GM21825 (cell line): ENCODE measurements at regions not wholly inside any gene's neighbourhood (a gene's known extent, or its start where the extent isn't known, plus 50 kb on each side); places are given as distances from the start of the nearest gene placed in this dataset.
"Not testable (repeated sequence)": the region's sequence is repeated elsewhere in the genome, so short reads cannot be mapped to it uniquely, and the experiment has no call there.

ENCODE experiments used
- ATAC-seq: cut with Tn5 transposase; IDR thresholded peaks from one replicate; pipeline ENCODE4 v1.9.1; 2021; ENCODE audit warnings: mild to moderate bottlenecking, moderate library complexity; ENCODE audit not compliant: unreplicated experiment

GRCh38 chr4:77305766-77306165 is 148.8 kb downstream of the CCNG2 start:
- no peak for ATAC-seq

- no peak for ATAC-seq
Measured at GRCh38 chr4:77306496-77306895, 149.5 kb downstream of the CCNG2 start.

- no peak for ATAC-seq
Measured at GRCh38 chr4:77308843-77309242, 151.8 kb downstream of the CCNG2 start.

- no peak for ATAC-seq
Measured at GRCh38 chr4:77309496-77309895, 152.5 kb downstream of the CCNG2 start.

GRCh38 chr4:77310931-77311330 is 153.9 kb downstream of the CCNG2 start:
- ATAC-seq: no peak

GRCh38 chr4:77314697-77315096 is 157.7 kb downstream of the CCNG2 start:
- no peak for ATAC-seq

- ATAC-seq: no peak
Measured at GRCh38 chr4:77327151-77327550, 170.1 kb downstream of the CCNG2 start.

GRCh38 chr4:77332696-77333270 is 175.8 kb downstream of the CCNG2 start:
- no peak for ATAC-seq

GRCh38 chr4:77336411-77337142 is 179.6 kb downstream of the CCNG2 start:
- ATAC-seq: no peak

- no peak for ATAC-seq
Measured at GRCh38 chr4:77342170-77342810, 185.3 kb downstream of the CCNG2 start.

GRCh38 chr4:77344001-77344400 is 187.0 kb downstream of the CCNG2 start:
- ATAC-seq: no peak

GRCh38 chr4:77344784-77345183 is 187.8 kb downstream of the CCNG2 start:
- no peak for ATAC-seq

- ATAC-seq: peak; percentile 61
Measured at GRCh38 chr4:77347351-77347966, 190.5 kb downstream of the CCNG2 start.

GRCh38 chr4:77348815-77349214 is 191.8 kb downstream of the CCNG2 start:
- no peak for ATAC-seq

GRCh38 chr4:77349364-77349763 is 192.4 kb downstream of the CCNG2 start:
- ATAC-seq: no peak

- no peak for ATAC-seq
Measured at GRCh38 chr4:77349796-77350195, 192.8 kb downstream of the CCNG2 start.

- no peak for ATAC-seq
Measured at GRCh38 chr4:77352192-77352591, 195.2 kb downstream of the CCNG2 start.

- not testable (repeated sequence) for ATAC-seq
Measured at GRCh38 chr4:77353724-77354315, 196.8 kb downstream of the CCNG2 start.

GRCh38 chr4:77354550-77354949 is 197.5 kb downstream of the CCNG2 start:
- no peak for ATAC-seq

GRCh38 chr4:77355731-77356130 is 198.7 kb downstream of the CCNG2 start:
- no peak for ATAC-seq

GRCh38 chr4:77358315-77358928 is 201.4 kb downstream of the CCNG2 start:
- ATAC-seq: no peak
